DMS 273 (cell line): ENCODE measurements at regions not wholly inside any gene's neighbourhood (a gene's known extent, or its start where the extent isn't known, plus 50 kb on each side); places are given as distances from the start of the nearest gene placed in this dataset.

Source experiments
- DNase-seq: peaks from one replicate; lab custom pipeline; 2025; ENCODE audit not compliant: unreplicated experiment; lab: John Stamatoyannopoulos, UW

- DNase-seq: peak; percentile 16
Measured at GRCh38 chr12:116455540-116456329, 103.4 kb upstream of the MAP1LC3B2 start.

- no peak for DNase-seq
Measured at GRCh38 chr12:116456330-116457082, 102.7 kb upstream of the MAP1LC3B2 start.

- no peak for DNase-seq
Measured at GRCh38 chr12:116458492-116458891, 100.7 kb upstream of the MAP1LC3B2 start.

- no peak for DNase-seq
Measured at GRCh38 chr12:116459011-116459875, 99.9 kb upstream of the MAP1LC3B2 start.

- DNase-seq: peak; percentile 32
Measured at GRCh38 chr12:116459916-116460663, 99.1 kb upstream of the MAP1LC3B2 start.

GRCh38 chr12:116461060-116461459 lies 98.1 kb upstream of the MAP1LC3B2 start:
- DNase-seq: no peak

- no peak for DNase-seq
Measured at GRCh38 chr12:116463366-116463765, 95.8 kb upstream of the MAP1LC3B2 start.

GRCh38 chr12:116465407-116465806 lies 93.8 kb upstream of the MAP1LC3B2 start:
- no peak for DNase-seq

- no peak for DNase-seq
Measured at GRCh38 chr12:116465856-116466255, 93.3 kb upstream of the MAP1LC3B2 start.

- no peak for DNase-seq
Measured at GRCh38 chr12:116466536-116466935, 92.6 kb upstream of the MAP1LC3B2 start.

- no peak for DNase-seq
Measured at GRCh38 chr12:116469344-116469743, 89.8 kb upstream of the MAP1LC3B2 start.

GRCh38 chr12:116471544-116471943 lies 87.6 kb upstream of the MAP1LC3B2 start:
- no peak for DNase-seq

GRCh38 chr12:116472193-116472592 lies 87.0 kb upstream of the MAP1LC3B2 start:
- DNase-seq: no peak

- DNase-seq: no peak
Measured at GRCh38 chr12:116473416-116473815, 85.8 kb upstream of the MAP1LC3B2 start.

GRCh38 chr12:116474331-116474730 lies 84.8 kb upstream of the MAP1LC3B2 start:
- no peak for DNase-seq

GRCh38 chr12:116474899-116475298 lies 84.3 kb upstream of the MAP1LC3B2 start:
- no peak for DNase-seq

GRCh38 chr12:116476227-116476822 lies 82.9 kb upstream of the MAP1LC3B2 start:
- DNase-seq: no peak

- DNase-seq: no peak
Measured at GRCh38 chr12:116478243-116478773, 80.9 kb upstream of the MAP1LC3B2 start.

GRCh38 chr12:116480210-116480810 lies 78.9 kb upstream of the MAP1LC3B2 start:
- no peak for DNase-seq

GRCh38 chr12:116481726-116482125 lies 77.5 kb upstream of the MAP1LC3B2 start:
- no peak for DNase-seq
